GM19043 (cell line): ENCODE measurements at regions not wholly inside any gene's neighbourhood (a gene's known extent, or its start where the extent isn't known, plus 50 kb on each side); places are given as distances from the start of the nearest gene placed in this dataset.
A peak's percentile ranks its signal among the peaks of the same experiment; 100 is the strongest.
"Not testable (repeated sequence)": the region's sequence is repeated elsewhere in the genome, so short reads cannot be mapped to it uniquely, and the experiment has no call there.

ENCODE experiments used
- ATAC-seq: cut with Tn5 transposase; IDR thresholded peaks from one replicate; pipeline ENCODE4 v1.9.1; 2021; ENCODE audit warnings: low read depth; ENCODE audit not compliant: unreplicated experiment

DNA sequence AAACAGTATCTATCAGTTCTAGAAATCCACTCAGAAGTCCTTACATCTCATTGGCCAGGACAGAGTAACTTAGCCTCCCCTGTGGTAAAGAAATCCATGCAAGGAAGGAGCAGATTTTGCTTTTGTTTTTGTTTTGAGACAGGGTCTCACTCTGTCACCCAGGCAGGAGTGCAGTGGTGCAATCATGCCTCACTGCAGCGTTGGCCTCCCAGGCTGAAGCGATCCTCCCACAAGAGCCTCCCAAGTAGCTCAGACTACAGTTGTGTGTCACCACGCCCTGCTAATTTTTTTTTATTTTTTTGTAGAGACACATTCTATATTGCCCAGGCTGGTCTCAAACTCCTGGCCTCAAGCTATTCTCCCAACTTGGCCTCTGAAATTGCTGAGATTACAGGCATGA lies 185.1 kb downstream of the NRP2 start:
- ATAC-seq = no peak

- no peak for ATAC-seq
These were observed 183.7 kb downstream of the NRP2 start for GRCh38 chr2:205865905-205866441.

GRCh38 chr2:205865056-205865455 lies 182.8 kb downstream of the NRP2 start:
- no peak for ATAC-seq

DNA sequence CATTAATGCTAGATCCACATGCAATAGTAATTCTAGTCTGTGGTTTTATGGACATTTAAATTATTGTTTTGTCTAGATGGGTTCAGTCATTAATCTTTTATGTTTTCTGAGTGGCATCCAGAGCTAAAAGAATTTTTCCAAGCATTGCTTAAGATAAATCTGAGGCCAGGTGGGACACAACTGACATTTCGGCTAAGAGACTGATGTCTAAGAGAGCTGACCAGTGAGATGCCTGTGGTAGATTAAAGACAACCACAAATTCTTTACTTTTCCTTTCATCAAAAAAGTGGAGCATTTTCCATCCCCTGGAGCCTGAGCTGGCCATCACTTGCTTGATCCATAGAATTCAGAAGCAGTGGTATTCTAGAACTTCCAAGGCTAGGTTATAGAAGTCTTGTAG lies 182.2 kb downstream of the NRP2 start:
- no peak for ATAC-seq

GRCh38 chr2:205862761-205863160 lies 180.5 kb downstream of the NRP2 start:
- ATAC-seq = not testable (repeated sequence)

DNA sequence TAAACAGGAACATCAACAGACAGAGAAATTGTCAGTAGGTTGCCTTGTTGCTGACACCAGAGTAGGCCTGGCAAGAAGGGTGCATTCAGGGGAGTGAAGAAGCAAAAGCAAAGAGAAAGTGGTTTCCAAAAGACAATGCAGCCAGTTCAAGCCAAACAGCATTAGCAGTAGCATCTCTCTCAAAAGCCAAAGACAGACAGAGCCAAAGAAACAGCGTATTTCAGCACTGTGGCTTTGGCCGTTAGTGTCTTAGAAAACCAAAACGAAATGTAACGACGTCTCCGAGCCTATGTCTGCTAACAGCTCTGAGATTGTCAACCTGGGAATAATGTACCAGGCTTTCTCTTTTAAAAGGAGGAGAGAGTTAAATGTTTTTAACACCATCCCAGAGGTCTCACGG lies 178.6 kb downstream of the NRP2 start:
- ATAC-seq = no peak

GRCh38 chr2:205860181-205860580 lies 177.9 kb downstream of the NRP2 start:
- ATAC-seq = no peak

- no peak for ATAC-seq
These were observed 176.7 kb downstream of the NRP2 start for GRCh38 chr2:205858881-205859441.

- no peak for ATAC-seq
These were observed 176.0 kb downstream of the NRP2 start for GRCh38 chr2:205858275-205858674.

GRCh38 chr2:205857520-205858237 lies 175.4 kb downstream of the NRP2 start:
- peak; percentile 56 for ATAC-seq

DNA sequence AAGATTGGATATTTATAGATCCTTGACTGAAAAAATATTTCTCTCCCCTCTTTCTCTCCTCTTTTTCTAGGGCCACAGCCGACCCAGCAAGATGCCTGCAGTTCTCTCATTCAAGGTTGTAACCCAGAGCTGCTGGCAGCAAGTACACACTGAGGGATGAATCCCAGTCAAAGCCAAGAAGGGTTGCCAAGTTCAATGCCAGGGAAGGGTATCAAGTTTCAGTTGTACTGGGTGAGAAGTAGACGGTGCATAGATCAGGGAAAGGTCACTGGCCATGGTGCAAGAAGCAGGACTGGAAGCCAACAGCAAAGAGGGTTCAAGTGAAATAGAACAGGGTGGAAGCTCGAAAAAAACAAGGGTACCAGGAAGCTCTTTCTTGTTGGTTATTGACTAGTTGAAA lies 170.2 kb downstream of the NRP2 start:
- ATAC-seq = no peak

GRCh38 chr2:205850611-205851010 lies 168.3 kb downstream of the NRP2 start:
- ATAC-seq = no peak

DNA sequence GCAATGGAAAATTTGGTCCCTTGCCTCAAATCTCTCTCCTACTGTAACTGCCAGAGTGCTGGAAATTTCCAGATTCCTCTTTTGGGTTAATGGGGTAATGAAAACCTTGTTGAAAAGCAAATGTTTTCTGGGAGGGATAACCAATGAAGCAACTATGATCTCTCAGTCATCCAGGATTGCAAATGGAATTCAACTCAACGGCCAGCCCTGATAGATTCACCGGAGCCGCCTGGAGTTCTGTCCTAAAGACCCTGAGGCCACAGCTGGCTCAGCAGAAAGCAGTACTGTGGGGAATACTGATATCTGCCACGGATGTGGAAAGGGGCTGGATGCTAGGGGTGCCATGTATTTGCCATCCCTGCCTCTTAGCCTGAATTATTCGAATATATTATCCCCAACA lies 167.8 kb downstream of the NRP2 start:
- no peak for ATAC-seq

DNA sequence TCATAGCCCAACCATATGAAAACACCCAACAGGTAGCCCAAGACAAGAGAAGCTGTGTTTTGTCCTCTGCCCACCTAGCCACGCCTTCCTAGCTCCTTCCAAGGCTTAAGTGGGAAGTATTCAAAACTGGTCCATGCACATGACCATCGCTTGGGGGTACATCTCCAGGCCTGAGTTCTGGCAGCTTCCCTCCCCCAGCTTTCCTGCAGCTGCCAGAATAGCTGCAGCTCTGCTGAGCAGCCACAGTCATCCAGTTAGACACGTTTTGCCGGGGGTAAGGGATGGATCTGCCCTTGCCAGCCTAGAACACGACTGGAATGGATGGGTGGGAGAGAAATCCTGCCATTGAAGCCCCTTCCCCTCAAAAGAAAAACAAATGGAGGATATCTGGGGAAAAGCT lies 166.8 kb downstream of the NRP2 start:
- ATAC-seq = no peak

GRCh38 chr2:205848601-205849000 lies 166.3 kb downstream of the NRP2 start:
- ATAC-seq = no peak
